ENCODE measurements at regions not wholly inside any gene's neighbourhood (a gene's known extent, or its start where the extent isn't known, plus 50 kb on each side); places are given as distances from the start of the nearest gene placed in this dataset.

DNA sequence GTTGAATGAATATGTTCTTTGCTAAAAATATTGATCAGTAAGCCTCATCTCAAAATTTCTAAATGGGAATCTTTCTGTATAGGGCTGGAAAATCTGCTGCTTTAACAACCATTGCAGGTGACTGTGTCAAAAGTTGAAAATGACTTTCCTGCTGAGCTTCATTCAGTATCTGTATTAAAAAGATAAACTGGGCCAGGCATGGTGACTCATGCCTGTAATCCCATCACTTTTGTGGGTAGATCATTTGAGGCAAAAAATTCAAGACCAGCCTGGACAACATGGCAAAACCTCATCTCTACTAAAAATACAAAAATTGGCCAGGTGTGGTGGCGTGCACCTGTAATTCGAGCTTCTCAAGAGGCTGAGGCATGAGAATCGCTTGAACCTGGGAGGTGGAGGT is 213.7 kb upstream of the SYT10 start:
- no peaks in the 10 kb centered on the region for H3F3A ChIP-seq (ENCODE audit: low read depth)
- no peaks in the 10 kb centered on the region for H3K4me1 ChIP-seq (ENCODE audit: insufficient read depth, low read length, poor library complexity, severe bottlenecking)
- no peaks in the 10 kb centered on the region for H3K27me3 ChIP-seq (ENCODE audit: insufficient read depth, low read length, poor library complexity, severe bottlenecking)
- no peak overlapping the region for H3K4me2 ChIP-seq (ENCODE audit: low read depth, low read length, poor library complexity, severe bottlenecking)
- no peak overlapping the region for H3K4me3 ChIP-seq (ENCODE audit: low read length, poor library complexity, severe bottlenecking)
- H3K9me2 ChIP-seq (replicated peaks; ENCODE audit: low read depth, low read length) = no peaks in the 10 kb centered on the region
- H3K36me3 ChIP-seq (ENCODE audit: insufficient read depth, low read length) = no peaks in the 10 kb centered on the region
- no peak overlapping the region for H3K9ac ChIP-seq (ENCODE audit: low read depth, low read length, poor library complexity, severe bottlenecking)
- no peaks in the 10 kb centered on the region for H3K9me3 ChIP-seq (ENCODE audit: insufficient read depth, low read depth, low read length)
- H4K20me1 ChIP-seq (ENCODE audit: insufficient read depth, low read length, poor library complexity, severe bottlenecking) = no peaks in the 10 kb centered on the region
- H3K79me2 ChIP-seq (ENCODE audit: insufficient read depth, low read length) = no peaks in the 10 kb centered on the region
- TF ChIP-seq CTCF (conservative IDR thresholded peaks at IDR 0.05; ENCODE audit: low read length) = no peak
- TF ChIP-seq EZH2phosphoT487 (IDR thresholded peaks at IDR 0.05; ENCODE audit: borderline replicate concordance) = no peak
- H2AFZ ChIP-seq (ENCODE audit: low read length) = no peak overlapping the region

DNA sequence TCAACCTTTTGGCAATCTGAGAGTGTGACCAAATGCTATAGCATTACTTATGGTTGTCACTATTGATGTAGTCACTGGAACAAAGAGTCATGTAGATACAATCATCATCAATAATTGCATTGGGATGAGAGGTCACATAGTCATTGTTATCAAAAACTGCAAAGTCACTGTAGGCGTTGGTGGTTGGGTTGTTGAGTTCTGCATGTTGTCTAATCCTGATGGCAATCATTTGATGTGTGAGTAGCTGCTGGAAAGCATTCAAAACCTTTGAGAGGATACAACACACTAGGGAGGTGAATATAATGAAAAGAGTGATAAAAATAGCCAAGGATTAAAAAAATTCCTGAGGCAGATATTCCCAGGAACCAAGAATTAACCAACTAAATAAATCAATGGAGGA is 214.7 kb upstream of the SYT10 start:
- Histone ChIP-seq H3K4me2 (ENCODE audit: low read depth, low read length, poor library complexity, severe bottlenecking) (no peak overlapping the region), H2AFZ (ENCODE audit: low read length) (no peak overlapping the region), H4K20me1 (ENCODE audit: insufficient read depth, low read length, poor library complexity, severe bottlenecking) (no peaks in the 10 kb centered on the region), H3K9me2 (replicated peaks; ENCODE audit: low read depth, low read length) (no peaks in the 10 kb centered on the region), H3K9me3 (ENCODE audit: insufficient read depth, low read depth, low read length) (no peaks in the 10 kb centered on the region), H3K4me1 (ENCODE audit: insufficient read depth, low read length, poor library complexity, severe bottlenecking) (no peaks in the 10 kb centered on the region), H3F3A (ENCODE audit: low read depth) (no peaks in the 10 kb centered on the region), H3K27me3 (ENCODE audit: insufficient read depth, low read length, poor library complexity, severe bottlenecking) (no peaks in the 10 kb centered on the region), H3K9ac (ENCODE audit: low read depth, low read length, poor library complexity, severe bottlenecking) (no peak overlapping the region), H3K36me3 (ENCODE audit: insufficient read depth, low read length) (no peaks in the 10 kb centered on the region), H3K79me2 (ENCODE audit: insufficient read depth, low read length) (no peaks in the 10 kb centered on the region), H3K4me3 (ENCODE audit: low read length, poor library complexity, severe bottlenecking) (no peak overlapping the region)
- no peak for TF ChIP-seq EZH2phosphoT487 (IDR thresholded peaks at IDR 0.05; ENCODE audit: borderline replicate concordance)
- no peak for TF ChIP-seq CTCF (conservative IDR thresholded peaks at IDR 0.05; ENCODE audit: low read length)

- H3K9me2 ChIP-seq (replicated peaks; ENCODE audit: low read depth, low read length) = no peaks in the 10 kb centered on the region
- no peaks in the 10 kb centered on the region for H3K79me2 ChIP-seq (ENCODE audit: insufficient read depth, low read length)
- no peaks in the 10 kb centered on the region for H3F3A ChIP-seq (ENCODE audit: low read depth)
- TF ChIP-seq CTCF (conservative IDR thresholded peaks at IDR 0.05; ENCODE audit: low read length) (no peak), EZH2phosphoT487 (IDR thresholded peaks at IDR 0.05; ENCODE audit: borderline replicate concordance) (no peak)
- H4K20me1 ChIP-seq (ENCODE audit: insufficient read depth, low read length, poor library complexity, severe bottlenecking) = no peaks in the 10 kb centered on the region
- H3K9ac ChIP-seq (ENCODE audit: low read depth, low read length, poor library complexity, severe bottlenecking) = no peak overlapping the region
- no peak overlapping the region for H2AFZ ChIP-seq (ENCODE audit: low read length)
- no peaks in the 10 kb centered on the region for H3K27me3 ChIP-seq (ENCODE audit: insufficient read depth, low read length, poor library complexity, severe bottlenecking)
- H3K4me1 ChIP-seq (ENCODE audit: insufficient read depth, low read length, poor library complexity, severe bottlenecking) = no peaks in the 10 kb centered on the region
- no peak overlapping the region for H3K4me2 ChIP-seq (ENCODE audit: low read depth, low read length, poor library complexity, severe bottlenecking)
- H3K36me3 ChIP-seq (ENCODE audit: insufficient read depth, low read length) = no peaks in the 10 kb centered on the region
- no peaks in the 10 kb centered on the region for H3K9me3 ChIP-seq (ENCODE audit: insufficient read depth, low read depth, low read length)
- no peak overlapping the region for H3K4me3 ChIP-seq (ENCODE audit: low read length, poor library complexity, severe bottlenecking)
Measured at GRCh38 chr12:33663000-33663654, 223.5 kb upstream of the SYT10 start.

Data from Loucy (cell line).